ENCODE measurements at regions not wholly inside any gene's neighbourhood (a gene's known extent, or its start where the extent isn't known, plus 50 kb on each side); places are given as distances from the start of the nearest gene placed in this dataset.
"Not testable (repeated sequence)": the region's sequence is repeated elsewhere in the genome, so short reads cannot be mapped to it uniquely, and the experiment has no call there.

- H4K8ac ChIP-seq (ENCODE audit: low read depth, low read length) = no peak overlapping the region
- H2BK12ac ChIP-seq (ENCODE audit: low read length) = no peak overlapping the region
- H3K9me3 ChIP-seq (ENCODE audit: insufficient read depth, low read depth, low read length) = no peaks in the 10 kb centered on the region
- no peak overlapping the region for H3K18ac ChIP-seq (ENCODE audit: low read length)
- H3K4me2 ChIP-seq (ENCODE audit: low read length) = no peak overlapping the region
- no peaks in the 10 kb centered on the region for H3K36me3 ChIP-seq (ENCODE audit: control insufficient read depth in 1 of 2, insufficient read depth in 2 of 2, low read length in 2 of 2)
- no peak overlapping the region for H2BK5ac ChIP-seq (ENCODE audit: low read depth, low read length, poor library complexity)
- H2AFZ ChIP-seq (ENCODE audit: insufficient read depth, low read length, poor library complexity) = no peak overlapping the region
- H4K12ac ChIP-seq (ENCODE audit: low read depth, low read length) = no peak overlapping the region
- H3K79me1 ChIP-seq (ENCODE audit: low read length) = no peaks in the 10 kb centered on the region
- no peak for DNase-seq
- no peak overlapping the region for H3K14ac ChIP-seq (ENCODE audit: low read length)
- H3K4me3 ChIP-seq (ENCODE audit: low read depth, low read length) = no peak overlapping the region
- WGBS (ENCODE audit: extremely low coverage, insufficient coverage, insufficient read length) = no CpG with 5 or more reads among the region's 2 CpGs
- H3K27ac ChIP-seq (ENCODE audit: low read depth, low read length) = no peak overlapping the region
- no peaks in the 10 kb centered on the region for H3K27me3 ChIP-seq (ENCODE audit: insufficient read depth, low read length)
- H2AK5ac ChIP-seq (ENCODE audit: low read length) = no peak overlapping the region
- H3K79me2 ChIP-seq (ENCODE audit: control insufficient read depth, insufficient read depth, low read length, poor library complexity) = no peaks in the 10 kb centered on the region
- H2BK120ac ChIP-seq (ENCODE audit: insufficient read depth, low read length, poor library complexity) = no peak overlapping the region
- no peak overlapping the region for H3K4ac ChIP-seq (ENCODE audit: low read depth, low read length)
- H3K9ac ChIP-seq (ENCODE audit: low read length) = no peak overlapping the region
- no peaks in the 10 kb centered on the region for H3K4me1 ChIP-seq (ENCODE audit: control insufficient read depth in 1 of 2, insufficient read depth in 2 of 2, low read length in 2 of 2)
- H4K91ac ChIP-seq (ENCODE audit: low read depth, low read length) = no peak overlapping the region
- no peak overlapping the region for H3K23ac ChIP-seq (ENCODE audit: low read length)
These were observed 353.4 kb downstream of the ADAMTS20 start for GRCh38 chr12:43198608-43199007.

- H3K23ac ChIP-seq (ENCODE audit: low read length) = no peak overlapping the region
- no peak overlapping the region for H2AK5ac ChIP-seq (ENCODE audit: low read length)
- H3K79me1 ChIP-seq (ENCODE audit: low read length) = no peaks in the 10 kb centered on the region
- no peak overlapping the region for H3K4me3 ChIP-seq (ENCODE audit: low read depth, low read length)
- H4K12ac ChIP-seq (ENCODE audit: low read depth, low read length) = no peak overlapping the region
- no peak overlapping the region for H2BK120ac ChIP-seq (ENCODE audit: insufficient read depth, low read length, poor library complexity)
- H3K4ac ChIP-seq (ENCODE audit: low read depth, low read length) = no peak overlapping the region
- H3K9me3 ChIP-seq (ENCODE audit: insufficient read depth, low read depth, low read length) = no peaks in the 10 kb centered on the region
- H3K4me1 ChIP-seq (ENCODE audit: control insufficient read depth in 1 of 2, insufficient read depth in 2 of 2, low read length in 2 of 2) = no peaks in the 10 kb centered on the region
- no peak overlapping the region for H3K27ac ChIP-seq (ENCODE audit: low read depth, low read length)
- no peak overlapping the region for H4K91ac ChIP-seq (ENCODE audit: low read depth, low read length)
- no peak overlapping the region for H2BK5ac ChIP-seq (ENCODE audit: low read depth, low read length, poor library complexity)
- no peaks in the 10 kb centered on the region for H3K79me2 ChIP-seq (ENCODE audit: control insufficient read depth, insufficient read depth, low read length, poor library complexity)
- H3K27me3 ChIP-seq (ENCODE audit: insufficient read depth, low read length) = no peaks in the 10 kb centered on the region
- H2AFZ ChIP-seq (ENCODE audit: insufficient read depth, low read length, poor library complexity) = no peak overlapping the region
- H3K4me2 ChIP-seq (ENCODE audit: low read length) = no peak overlapping the region
- H3K14ac ChIP-seq (ENCODE audit: low read length) = no peak overlapping the region
- no peak overlapping the region for H2BK12ac ChIP-seq (ENCODE audit: low read length)
- DNase-seq = no peak
- H3K36me3 ChIP-seq (ENCODE audit: control insufficient read depth in 1 of 2, insufficient read depth in 2 of 2, low read length in 2 of 2) = no peaks in the 10 kb centered on the region
- WGBS (ENCODE audit: extremely low coverage, insufficient coverage, insufficient read length) = no CpG with 5 or more reads among the region's 2 CpGs
- H3K9ac ChIP-seq (ENCODE audit: low read length) = no peak overlapping the region
- no peak overlapping the region for H3K18ac ChIP-seq (ENCODE audit: low read length)
- H4K8ac ChIP-seq (ENCODE audit: low read depth, low read length) = no peak overlapping the region
These were observed 355.6 kb downstream of the ADAMTS20 start for GRCh38 chr12:43196268-43196907.

- H2AFZ ChIP-seq (ENCODE audit: insufficient read depth, low read length, poor library complexity); H3K36me3 ChIP-seq (ENCODE audit: control insufficient read depth in 1 of 2, insufficient read depth in 2 of 2, low read length in 2 of 2); H4K12ac ChIP-seq (ENCODE audit: low read depth, low read length); H3K27ac ChIP-seq (ENCODE audit: low read depth, low read length); H2BK5ac ChIP-seq (ENCODE audit: low read depth, low read length, poor library complexity); H3K4me2 ChIP-seq (ENCODE audit: low read length); H3K4ac ChIP-seq (ENCODE audit: low read depth, low read length); H3K27me3 ChIP-seq (ENCODE audit: insufficient read depth, low read length); H4K91ac ChIP-seq (ENCODE audit: low read depth, low read length); DNase-seq; H3K4me1 ChIP-seq (ENCODE audit: control insufficient read depth in 1 of 2, insufficient read depth in 2 of 2, low read length in 2 of 2); H3K79me1 ChIP-seq (ENCODE audit: low read length); H2BK120ac ChIP-seq (ENCODE audit: insufficient read depth, low read length, poor library complexity); H3K9ac ChIP-seq (ENCODE audit: low read length); H3K79me2 ChIP-seq (ENCODE audit: control insufficient read depth, insufficient read depth, low read length, poor library complexity); H3K4me3 ChIP-seq (ENCODE audit: low read depth, low read length); H2BK12ac ChIP-seq (ENCODE audit: low read length); H2AK5ac ChIP-seq (ENCODE audit: low read length); H3K9me3 ChIP-seq (ENCODE audit: insufficient read depth, low read depth, low read length); H4K8ac ChIP-seq (ENCODE audit: low read depth, low read length); H3K18ac ChIP-seq (ENCODE audit: low read length); H3K23ac ChIP-seq (ENCODE audit: low read length); H3K14ac ChIP-seq (ENCODE audit: low read length): not testable (repeated sequence)
- no CpG with 5 or more reads among the region's 2 CpGs for WGBS (ENCODE audit: extremely low coverage, insufficient coverage, insufficient read length)
These were observed 358.9 kb downstream of the ADAMTS20 start for GRCh38 chr12:43193096-43193495.

DNA sequence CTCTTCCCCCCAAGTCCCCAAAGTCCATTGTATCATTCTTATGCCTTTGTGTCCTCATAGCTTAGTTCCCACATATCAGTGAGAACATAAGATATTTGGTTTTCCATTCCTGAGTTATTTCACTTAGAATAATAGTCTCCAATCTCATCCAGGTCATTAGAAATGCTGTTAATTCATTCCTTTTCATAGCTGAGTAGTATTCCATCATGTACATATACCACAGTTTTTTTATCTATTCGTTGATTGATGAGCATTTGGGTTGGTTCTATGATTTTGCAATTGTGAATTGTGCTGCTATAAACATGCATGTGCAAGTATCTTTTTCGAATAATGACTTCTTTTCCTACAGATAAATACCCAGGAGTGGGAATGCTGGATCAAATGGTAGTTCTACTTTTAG, 359.6 kb downstream of the ADAMTS20 start:
- not testable (repeated sequence) for H3K23ac ChIP-seq (ENCODE audit: low read length); H3K18ac ChIP-seq (ENCODE audit: low read length); H4K8ac ChIP-seq (ENCODE audit: low read depth, low read length); H2BK12ac ChIP-seq (ENCODE audit: low read length); H2BK120ac ChIP-seq (ENCODE audit: insufficient read depth, low read length, poor library complexity); H3K4me1 ChIP-seq (ENCODE audit: control insufficient read depth in 1 of 2, insufficient read depth in 2 of 2, low read length in 2 of 2); H3K36me3 ChIP-seq (ENCODE audit: control insufficient read depth in 1 of 2, insufficient read depth in 2 of 2, low read length in 2 of 2); H3K79me2 ChIP-seq (ENCODE audit: control insufficient read depth, insufficient read depth, low read length, poor library complexity); H3K14ac ChIP-seq (ENCODE audit: low read length); H3K27ac ChIP-seq (ENCODE audit: low read depth, low read length); H2AFZ ChIP-seq (ENCODE audit: insufficient read depth, low read length, poor library complexity); H4K91ac ChIP-seq (ENCODE audit: low read depth, low read length); H3K4me3 ChIP-seq (ENCODE audit: low read depth, low read length); H3K4me2 ChIP-seq (ENCODE audit: low read length); H2BK5ac ChIP-seq (ENCODE audit: low read depth, low read length, poor library complexity); H3K9me3 ChIP-seq (ENCODE audit: insufficient read depth, low read depth, low read length); H3K27me3 ChIP-seq (ENCODE audit: insufficient read depth, low read length); H3K79me1 ChIP-seq (ENCODE audit: low read length); H3K4ac ChIP-seq (ENCODE audit: low read depth, low read length); H3K9ac ChIP-seq (ENCODE audit: low read length); DNase-seq; H2AK5ac ChIP-seq (ENCODE audit: low read length); H4K12ac ChIP-seq (ENCODE audit: low read depth, low read length)
- no CpG with 5 or more reads among the region's 2 CpGs for WGBS (ENCODE audit: extremely low coverage, insufficient coverage, insufficient read length)

Measured in trophoblast cell (in vitro differentiated cells and primary cell).